OCI-LY7 (cell line): ENCODE measurements at regions not wholly inside any gene's neighbourhood (a gene's known extent, or its start where the extent isn't known, plus 50 kb on each side); places are given as distances from the start of the nearest gene placed in this dataset.

Source experiments
- BruUV-seq: library from RNA; stranded (reverse); fragments of 400-500 nt; replicated peaks from 2 replicates; lab custom pipeline; 2021; lab: Mats Ljungman, UMichigan
- CTCF ChIA-PET: fragments of 300-600 bp; sonication (Branson Sonifier 250); formaldehyde crosslinking; loops from one replicate; lab custom pipeline; 2022; ENCODE audit warnings: antibody characterized with exemption; ENCODE audit not compliant: unreplicated experiment; lab: Charles Lee
- POLR2A ChIA-PET: fragments of 300-600 bp; sonication (Branson Sonifier 250); formaldehyde crosslinking; loops from one replicate; lab custom pipeline; 2022; ENCODE audit warnings: antibody characterized with exemption; lab: Charles Lee
- DNase-seq: peaks from one replicate; pipeline ENCODE4 v3.0.0-alpha.2; 2015; ENCODE audit warnings: low spot score
- H2AFZ ChIP-seq: fragments of 200-600 bp; sonication (generic), shearing (Covaris generic); 2 replicates; pipeline ENCODE4 v1.6.1; 2014; ENCODE audit warnings: mild to moderate bottlenecking, antibody characterized with exemption, low read length, moderate library complexity
- H3K27ac ChIP-seq: fragments of 200-600 bp; sonication (generic); 2 replicates; pipeline ENCODE4 v1.5.1; 2014; ENCODE audit warnings: mixed run types, low read depth, mild to moderate bottlenecking, moderate library complexity, low read length, inconsistent platforms; ENCODE audit not compliant: poor library complexity, severe bottlenecking
- H3K36me3 ChIP-seq: fragments of 200-600 bp; sonication (generic); 2 replicates; pipeline ENCODE4 v1.6.1; 2014; ENCODE audit warnings: mild to moderate bottlenecking, antibody characterized with exemption, low read length, moderate library complexity, mixed read lengths; ENCODE audit not compliant: insufficient read depth
- H3K4me1 ChIP-seq: fragments of 200-600 bp; sonication (generic); 2 replicates; pipeline ENCODE4 v1.5.1; 2014; ENCODE audit warnings: mild to moderate bottlenecking, low read length; ENCODE audit not compliant: insufficient read depth, poor library complexity, severe bottlenecking
- H3K4me2 ChIP-seq: fragments of 200-600 bp; sonication (generic); 2 replicates; pipeline ENCODE4 v1.6.1; 2014; ENCODE audit warnings: mild to moderate bottlenecking, low read length
- H3K4me3 ChIP-seq: fragments of 200-600 bp; sonication (generic); 2 replicates; pipeline ENCODE4 v1.5.1; 2014; ENCODE audit warnings: mild to moderate bottlenecking, low read depth, low read length; ENCODE audit not compliant: poor library complexity, severe bottlenecking
- H3K79me2 ChIP-seq: fragments of 200-600 bp; sonication (generic); 2 replicates; pipeline ENCODE4 v1.6.1; 2016; ENCODE audit warnings: low read depth, mild to moderate bottlenecking, low read length, moderate library complexity, mixed read lengths; ENCODE audit not compliant: insufficient read depth
- H3K9me2 ChIP-seq: fragments of 200-600 bp; sonication (generic); 2 replicates; pipeline ENCODE4 v1.6.1; 2016; ENCODE audit warnings: mild to moderate bottlenecking, low read length, mixed read lengths; ENCODE audit not compliant: insufficient read depth
- H3K9me3 ChIP-seq: fragments of 200-600 bp; sonication (generic); 2 replicates; pipeline ENCODE4 v1.6.1; 2014; ENCODE audit warnings: mild to moderate bottlenecking, mixed run types, low read length, mixed read lengths
- H4K20me1 ChIP-seq: fragments of 200-600 bp; sonication (generic); 2 replicates; pipeline ENCODE4 v1.6.1; 2014; ENCODE audit warnings: mild to moderate bottlenecking, antibody characterized with exemption, low read length, moderate library complexity, mixed read lengths; ENCODE audit not compliant: insufficient read depth
- CTCF ChIP-seq: fragments of 200-600 bp; sonication (generic); conservative IDR thresholded peaks from 2 replicates; pipeline ENCODE4 v1.5.1; 2014; ENCODE audit warnings: mild to moderate bottlenecking, antibody characterized with exemption, low read length, moderate library complexity, mixed read lengths
- EZH2phosphoT487 ChIP-seq: fragments of 200-600 bp; sonication (generic); IDR thresholded peaks from 2 replicates; pipeline ENCODE4 v1.6.1; 2018; ENCODE audit warnings: low read depth, borderline replicate concordance, mild to moderate bottlenecking, mixed run types, antibody characterized with exemption, low read length, moderate library complexity, mixed read lengths
- intact Hi-C: fragments of 100-400 bp; cut with micrococcal nuclease; formaldehyde crosslinking; loops from one replicate; pipeline ENCODE4 v1.10.0; 2022; ENCODE audit not compliant: unreplicated experiment

DNA sequence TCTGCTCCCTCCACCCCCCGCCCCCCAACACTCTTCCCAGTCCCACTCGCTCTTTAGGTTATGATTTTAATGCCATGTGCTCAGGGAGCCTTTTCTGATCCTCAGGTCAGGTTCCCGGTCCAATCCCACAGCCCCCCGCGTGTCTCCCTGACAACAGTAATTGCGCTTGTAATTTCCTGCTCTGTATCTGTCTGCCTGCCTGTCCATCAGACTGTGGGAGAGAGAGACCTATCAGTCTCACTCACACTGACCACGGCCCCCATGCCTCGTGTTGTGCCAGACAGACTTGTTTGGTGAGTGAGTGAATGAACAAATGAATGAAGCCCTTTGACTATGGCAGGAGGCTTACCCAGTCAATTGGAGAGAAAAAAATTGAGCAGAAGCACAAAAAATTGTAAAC is 50.8 kb upstream of the ECE1 start:
- no peak overlapping the region for H3K4me3 ChIP-seq
- no peak for DNase-seq
- H2AFZ ChIP-seq: no peak overlapping the region
- H3K4me1 ChIP-seq: peaks cover 43% of the 10 kb centered on the region
- H3K36me3 ChIP-seq: no peaks in the 10 kb centered on the region
- no peaks in the 10 kb centered on the region for H3K9me3 ChIP-seq
- POLR2A ChIA-PET: no interaction called here
- no peak overlapping the region for H3K4me2 ChIP-seq
- H3K27ac ChIP-seq: no peak overlapping the region
- CTCF ChIA-PET: no interaction called here
- BruUV-seq: no TSS peak
- intact Hi-C loops: no loop called here
- TF ChIP-seq CTCF (no peak), EZH2phosphoT487 (no peak)
- H3K9me2 ChIP-seq: no peaks in the 10 kb centered on the region
- no peaks in the 10 kb centered on the region; the same call in 1 of the 2 replicates for H3K79me2 ChIP-seq
- H4K20me1 ChIP-seq: 0 out of 2 replicates have a peak, but pooled peaks cover 5% of the 10 kb centered on the region

- Histone ChIP-seq H3K4me1 (peaks cover 50% of the 10 kb centered on the region), H4K20me1 (0 out of 2 replicates have a peak, but pooled peaks cover 5% of the 10 kb centered on the region), H3K4me3 (no peak overlapping the region), H3K9me2 (no peaks in the 10 kb centered on the region), H2AFZ (no peak overlapping the region), H3K36me3 (no peaks in the 10 kb centered on the region), H3K27ac (no peak overlapping the region), H3K79me2 (no peaks in the 10 kb centered on the region; the same call in 1 of the 2 replicates), H3K4me2 (no peak overlapping the region), H3K9me3 (no peaks in the 10 kb centered on the region)
- CTCF ChIA-PET: no interaction called here
- DNase-seq: no peak
- TF ChIP-seq CTCF (no peak), EZH2phosphoT487 (no peak)
- POLR2A ChIA-PET: no interaction called here
- intact Hi-C loops: no loop called here
- no TSS peak for BruUV-seq
Observed at GRCh38 chr1:21340230-21340945, 50.1 kb upstream of the ECE1 start.
